ENCODE measurements at regions not wholly inside any gene's neighbourhood (a gene's known extent, or its start where the extent isn't known, plus 50 kb on each side); places are given as distances from the start of the nearest gene placed in this dataset.

GRCh38 chr13:63112799-63113395, 1697.2 kb upstream of the PCDH20 start:
- TF ChIP-seq CTCF (IDR thresholded peaks at IDR 0.05; ENCODE audit: insufficient read depth, low read length, poor library complexity, severe bottlenecking) = no peak
- no peak for TF ChIP-seq EZH2phosphoT487 (conservative IDR thresholded peaks at IDR 0.05; ENCODE audit: low read length)

Measured in SU-DHL-6 (cell line).